GM12891 (cell line): ENCODE measurements at regions not wholly inside any gene's neighbourhood (a gene's known extent, or its start where the extent isn't known, plus 50 kb on each side); places are given as distances from the start of the nearest gene placed in this dataset.

Experiments used
- POLR2A ChIP-seq: IDR thresholded peaks from 2 replicates; pipeline ENCODE4 v1.6.1; 2011; ENCODE audit warnings: low read depth, low read length, control low read depth
- SPI1 ChIP-seq: IDR thresholded peaks from 2 replicates; pipeline ENCODE4 v1.6.1; 2011; ENCODE audit warnings: low read depth, low read length, control low read depth

- TF ChIP-seq POLR2A (no peak), SPI1 (no peak)
Observed at GRCh38 chr14:42532194-42532593, 925.5 kb downstream of the LRFN5 start.
